Endothelial cell of hepatic sinusoid (primary cell): ENCODE measurements at regions not wholly inside any gene's neighbourhood (a gene's known extent, or its start where the extent isn't known, plus 50 kb on each side); places are given as distances from the start of the nearest gene placed in this dataset.
"Not testable (repeated sequence)": the region's sequence is repeated elsewhere in the genome, so short reads cannot be mapped to it uniquely, and the experiment has no call there.

Experiments
- in situ Hi-C: cut with HindIII; loops from 2 replicates; pipeline ENCODE4 v1.10.0; 2017; ENCODE audit warnings: low sequenced_read_pairs

- in situ Hi-C loops = no loop called here
Observed at GRCh38 chr1:94769551-94769950, 50.6 kb upstream of the SLC44A3 start.

- in situ Hi-C loops = no loop called here
Observed at GRCh38 chr1:94768036-94768435, 52.1 kb upstream of the SLC44A3 start.

- in situ Hi-C loops = no loop called here
Observed at GRCh38 chr1:94765958-94766357, 54.2 kb upstream of the SLC44A3 start.

GRCh38 chr1:94759188-94759587, 61.0 kb upstream of the SLC44A3 start:
- in situ Hi-C loops = no loop called here

- in situ Hi-C loops = no loop called here
Observed at GRCh38 chr1:94757931-94758330, 62.2 kb upstream of the SLC44A3 start.

GRCh38 chr1:94755675-94756074, 64.5 kb upstream of the SLC44A3 start:
- in situ Hi-C loops = no loop called here

GRCh38 chr1:94755016-94755415, 65.1 kb upstream of the SLC44A3 start:
- in situ Hi-C loops = not testable (repeated sequence)

- in situ Hi-C loops = no loop called here
Observed at GRCh38 chr1:94754570-94754969, 65.6 kb upstream of the SLC44A3 start.

- in situ Hi-C loops = no loop called here
Observed at GRCh38 chr1:94754095-94754494, 66.1 kb upstream of the SLC44A3 start.

GRCh38 chr1:94753171-94753972, 66.8 kb upstream of the SLC44A3 start:
- in situ Hi-C loops = no loop called here

GRCh38 chr1:94751483-94751882, 68.7 kb upstream of the SLC44A3 start:
- in situ Hi-C loops = not testable (repeated sequence)

- in situ Hi-C loops = no loop called here
Observed at GRCh38 chr1:94746635-94747525, 73.3 kb upstream of the SLC44A3 start.

GRCh38 chr1:94745742-94746141, 74.4 kb upstream of the SLC44A3 start:
- in situ Hi-C loops = no loop called here

GRCh38 chr1:94743862-94744261, 76.3 kb upstream of the SLC44A3 start:
- in situ Hi-C loops = loop anchor here (5.0 kb wide), 2 partner anchors 53 to 202 kb away; partner anchors contain the start of gene F3

GRCh38 chr1:94741996-94742395, 78.2 kb upstream of the SLC44A3 start:
- in situ Hi-C loops = loop anchor here (5.0 kb wide), 2 partner anchors 55 to 200 kb away; partner anchors contain the start of gene F3

GRCh38 chr1:94741510-94741909, 78.6 kb upstream of the SLC44A3 start:
- in situ Hi-C loops = loop anchor here (5.0 kb wide), 2 partner anchors 56 to 199 kb away; partner anchors contain the start of gene F3

- in situ Hi-C loops = loop anchor here (5.0 kb wide), 2 partner anchors 58 to 197 kb away; partner anchors contain the start of gene F3
Observed at GRCh38 chr1:94739521-94740061, 80.6 kb upstream of the SLC44A3 start.

- in situ Hi-C loops = no loop called here
Observed at GRCh38 chr1:94738371-94738770, 81.8 kb upstream of the SLC44A3 start.

- in situ Hi-C loops = no loop called here
Observed at GRCh38 chr1:94737124-94737998, 82.8 kb upstream of the SLC44A3 start.

- in situ Hi-C loops = no loop called here
Observed at GRCh38 chr1:94736549-94736948, 83.6 kb upstream of the SLC44A3 start.
